SW480 (cell line): ENCODE measurements at regions not wholly inside any gene's neighbourhood (a gene's known extent, or its start where the extent isn't known, plus 50 kb on each side); places are given as distances from the start of the nearest gene placed in this dataset.

Experiments used
- DNase-seq: peaks from one replicate; pipeline ENCODE4 v3.0.0-alpha.2; 2016; ENCODE audit warnings: low spot score

- no peak for DNase-seq
Measured at GRCh38 chr16:50955311-50955710, 195.8 kb downstream of the SALL1 start.

- no peak for DNase-seq
Measured at GRCh38 chr16:50954469-50954868, 196.6 kb downstream of the SALL1 start.

GRCh38 chr16:50953290-50953689, 197.8 kb downstream of the SALL1 start:
- DNase-seq = no peak

GRCh38 chr16:50950955-50951354, 200.1 kb downstream of the SALL1 start:
- no peak for DNase-seq

- no peak for DNase-seq
Measured at GRCh38 chr16:50948268-50948930, 202.7 kb downstream of the SALL1 start.

- DNase-seq = no peak
Measured at GRCh38 chr16:50947826-50948225, 203.2 kb downstream of the SALL1 start.

- no peak for DNase-seq
Measured at GRCh38 chr16:50946606-50947005, 204.5 kb downstream of the SALL1 start.

GRCh38 chr16:50946098-50946497, 204.2 kb downstream of the CYLD start:
- no peak for DNase-seq

GRCh38 chr16:50945171-50945570, 203.3 kb downstream of the CYLD start:
- no peak for DNase-seq

GRCh38 chr16:50944436-50944835, 202.6 kb downstream of the CYLD start:
- no peak for DNase-seq

GRCh38 chr16:50944033-50944432, 202.1 kb downstream of the CYLD start:
- DNase-seq = no peak

GRCh38 chr16:50942143-50942542, 200.3 kb downstream of the CYLD start:
- no peak for DNase-seq

GRCh38 chr16:50941681-50942080, 199.8 kb downstream of the CYLD start:
- DNase-seq = no peak

- no peak for DNase-seq
Measured at GRCh38 chr16:50940275-50940854, 198.5 kb downstream of the CYLD start.

GRCh38 chr16:50939356-50939755, 197.5 kb downstream of the CYLD start:
- no peak for DNase-seq

- no peak for DNase-seq
Measured at GRCh38 chr16:50938932-50939331, 197.0 kb downstream of the CYLD start.

- DNase-seq = no peak
Measured at GRCh38 chr16:50933262-50933661, 191.4 kb downstream of the CYLD start.

GRCh38 chr16:50932348-50932935, 190.6 kb downstream of the CYLD start:
- no peak for DNase-seq

GRCh38 chr16:50928065-50928464, 186.2 kb downstream of the CYLD start:
- DNase-seq = no peak

- DNase-seq = no peak
Measured at GRCh38 chr16:50925758-50926357, 184.0 kb downstream of the CYLD start.

- no peak for DNase-seq
Measured at GRCh38 chr16:50924759-50925545, 183.1 kb downstream of the CYLD start.

- DNase-seq = no peak
Measured at GRCh38 chr16:50917950-50918703, 176.2 kb downstream of the CYLD start.
